ENCODE measurements at regions not wholly inside any gene's neighbourhood (a gene's known extent, or its start where the extent isn't known, plus 50 kb on each side); places are given as distances from the start of the nearest gene placed in this dataset.

DNA sequence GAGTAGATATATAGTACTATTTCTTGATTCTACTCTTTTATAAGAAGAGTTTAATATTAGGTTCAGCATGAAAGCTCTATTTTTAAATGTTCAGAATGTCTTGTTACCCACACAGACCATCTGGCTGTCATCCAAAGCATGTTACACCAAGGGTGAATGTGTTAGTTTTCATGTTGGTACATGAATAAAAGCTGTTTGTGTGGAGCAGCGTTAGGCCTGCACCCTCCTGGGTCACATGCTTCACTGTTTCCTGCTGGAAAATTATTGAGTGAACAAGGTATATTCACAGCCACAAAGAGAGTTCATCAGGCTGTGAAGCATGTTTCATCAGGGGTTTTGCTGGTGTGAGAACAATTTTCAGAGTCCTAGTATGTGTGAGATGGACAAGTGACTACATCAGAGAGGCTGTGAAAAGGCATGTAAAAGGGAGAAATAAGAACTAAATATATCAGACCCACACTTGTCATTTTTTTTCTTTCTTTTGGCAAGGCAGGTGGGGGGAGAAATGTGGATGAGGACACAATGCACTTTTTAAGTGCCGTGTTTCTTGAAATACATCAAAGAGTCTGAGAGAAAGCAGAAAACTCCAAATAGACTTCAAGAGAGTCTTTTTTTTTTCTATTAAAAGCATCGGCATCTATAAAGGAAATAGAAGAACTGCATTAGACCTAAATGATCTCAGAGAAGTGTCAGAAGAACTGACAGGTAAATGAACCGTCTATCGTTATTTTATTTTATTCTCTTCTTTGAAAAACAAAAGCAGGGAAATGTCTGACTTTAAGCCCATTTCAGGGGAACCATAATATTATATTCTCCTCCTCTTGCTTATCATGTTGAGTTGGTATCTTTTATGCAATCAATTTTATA, 2429.7 kb downstream of the PCDH7 start:
- TF ChIP-seq, protein P1, sequence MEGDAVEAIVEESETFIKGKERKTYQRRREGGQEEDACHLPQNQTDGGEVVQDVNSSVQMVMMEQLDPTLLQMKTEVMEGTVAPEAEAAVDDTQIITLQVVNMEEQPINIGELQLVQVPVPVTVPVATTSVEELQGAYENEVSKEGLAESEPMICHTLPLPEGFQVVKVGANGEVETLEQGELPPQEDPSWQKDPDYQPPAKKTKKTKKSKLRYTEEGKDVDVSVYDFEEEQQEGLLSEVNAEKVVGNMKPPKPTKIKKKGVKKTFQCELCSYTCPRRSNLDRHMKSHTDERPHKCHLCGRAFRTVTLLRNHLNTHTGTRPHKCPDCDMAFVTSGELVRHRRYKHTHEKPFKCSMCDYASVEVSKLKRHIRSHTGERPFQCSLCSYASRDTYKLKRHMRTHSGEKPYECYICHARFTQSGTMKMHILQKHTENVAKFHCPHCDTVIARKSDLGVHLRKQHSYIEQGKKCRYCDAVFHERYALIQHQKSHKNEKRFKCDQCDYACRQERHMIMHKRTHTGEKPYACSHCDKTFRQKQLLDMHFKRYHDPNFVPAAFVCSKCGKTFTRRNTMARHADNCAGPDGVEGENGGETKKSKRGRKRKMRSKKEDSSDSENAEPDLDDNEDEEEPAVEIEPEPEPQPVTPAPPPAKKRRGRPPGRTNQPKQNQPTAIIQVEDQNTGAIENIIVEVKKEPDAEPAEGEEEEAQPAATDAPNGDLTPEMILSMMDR (IDR thresholded peaks at IDR 0.05; ENCODE audit: control insufficient read depth, extremely low read depth, insufficient read depth): no peak
- DNase-seq (ENCODE audit: low read depth): no peak
- H3K4me3 ChIP-seq (ENCODE audit: low read depth, low read length): no peak overlapping the region

DNA sequence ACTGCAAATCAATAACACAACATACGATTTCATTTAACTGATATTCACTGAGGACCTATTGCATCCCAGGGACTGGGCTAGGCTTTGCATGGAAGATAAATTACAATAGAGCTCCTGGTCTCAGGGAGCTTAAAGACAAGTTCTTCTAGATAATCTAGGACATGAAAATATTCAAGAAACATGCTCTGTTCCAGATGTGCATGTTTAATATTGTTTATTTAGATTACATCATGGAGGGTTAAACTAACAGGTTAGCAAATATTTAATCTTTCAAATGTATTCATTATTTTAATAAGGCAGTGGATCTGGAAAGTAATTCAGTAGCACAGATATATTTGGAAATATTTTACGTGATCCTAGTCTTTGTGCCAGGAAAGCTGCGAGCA, 2430.3 kb downstream of the PCDH7 start:
- no peak overlapping the region for H3K4me3 ChIP-seq (ENCODE audit: low read depth, low read length)
- TF ChIP-seq, protein P1 (IDR thresholded peaks at IDR 0.05; ENCODE audit: control insufficient read depth, extremely low read depth, insufficient read depth): no peak
- DNase-seq (ENCODE audit: low read depth): no peak

DNA sequence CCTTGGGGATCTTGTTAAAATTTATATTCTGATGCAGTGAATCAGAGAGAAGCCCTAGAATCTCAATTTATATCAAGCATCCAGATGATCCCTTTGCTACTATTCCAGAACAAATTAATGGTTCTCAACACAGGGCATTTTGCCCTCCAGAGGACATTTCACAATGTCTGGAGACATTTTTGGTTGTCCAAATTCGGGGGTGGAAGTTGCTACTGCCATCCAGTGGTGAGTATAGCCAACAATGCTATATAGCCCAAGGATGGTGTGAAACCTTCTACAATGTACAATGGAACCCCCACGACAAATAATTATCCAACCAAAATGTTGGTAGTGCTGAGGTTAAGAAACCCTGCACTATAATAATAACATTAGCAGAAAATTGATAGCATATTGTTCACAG, 2440.0 kb downstream of the PCDH7 start:
- TF ChIP-seq, protein P1 (IDR thresholded peaks at IDR 0.05; ENCODE audit: control insufficient read depth, extremely low read depth, insufficient read depth): peak; percentile 15; the same call in 1 of the 2 replicates
- no peak for DNase-seq (ENCODE audit: low read depth)
- no peak overlapping the region for H3K4me3 ChIP-seq (ENCODE audit: low read depth, low read length)

DNA sequence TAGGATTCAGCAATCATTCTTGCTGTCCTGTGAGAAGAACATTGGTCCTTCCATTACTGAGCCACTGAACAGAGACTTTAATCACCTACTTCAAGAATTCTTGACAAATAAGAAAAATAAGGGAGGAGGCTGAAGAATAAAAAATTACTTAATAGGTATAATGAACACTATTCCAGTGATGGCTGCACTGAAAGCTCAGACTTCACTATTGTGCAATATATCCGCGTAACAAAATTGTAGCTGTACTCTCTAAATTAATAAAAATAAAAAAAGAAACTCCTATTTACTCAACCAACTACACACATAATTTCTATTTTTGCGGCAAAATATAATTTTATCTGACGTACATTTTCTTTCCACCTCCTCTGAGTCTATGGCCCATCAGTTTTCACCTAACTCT, 2441.0 kb downstream of the PCDH7 start:
- no peak overlapping the region for H3K4me3 ChIP-seq (ENCODE audit: low read depth, low read length)
- DNase-seq (ENCODE audit: low read depth): no peak
- TF ChIP-seq, protein P1 (IDR thresholded peaks at IDR 0.05; ENCODE audit: control insufficient read depth, extremely low read depth, insufficient read depth): no peak

DNA sequence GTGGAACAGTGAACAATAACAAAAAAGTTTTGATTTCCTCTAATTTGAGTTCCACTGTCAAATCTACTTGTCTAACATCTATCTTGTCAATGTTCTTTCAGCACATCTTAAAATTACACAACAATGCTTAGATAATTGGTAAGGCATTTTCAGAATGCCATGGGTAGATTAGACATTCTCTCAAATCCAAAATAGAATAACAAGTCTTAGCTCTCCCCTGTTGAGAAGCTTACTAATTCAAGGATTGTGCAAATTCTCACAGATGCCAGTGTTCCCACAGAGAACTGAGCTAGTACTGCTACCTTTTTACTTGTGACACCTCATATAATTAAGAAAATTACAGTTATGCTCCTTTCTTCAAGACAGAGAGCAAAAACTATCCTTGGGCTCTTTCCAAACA, 2442.0 kb downstream of the PCDH7 start:
- TF ChIP-seq, protein P1 (IDR thresholded peaks at IDR 0.05; ENCODE audit: control insufficient read depth, extremely low read depth, insufficient read depth): no peak
- DNase-seq (ENCODE audit: low read depth): no peak
- no peak overlapping the region for H3K4me3 ChIP-seq (ENCODE audit: low read depth, low read length)

DNA sequence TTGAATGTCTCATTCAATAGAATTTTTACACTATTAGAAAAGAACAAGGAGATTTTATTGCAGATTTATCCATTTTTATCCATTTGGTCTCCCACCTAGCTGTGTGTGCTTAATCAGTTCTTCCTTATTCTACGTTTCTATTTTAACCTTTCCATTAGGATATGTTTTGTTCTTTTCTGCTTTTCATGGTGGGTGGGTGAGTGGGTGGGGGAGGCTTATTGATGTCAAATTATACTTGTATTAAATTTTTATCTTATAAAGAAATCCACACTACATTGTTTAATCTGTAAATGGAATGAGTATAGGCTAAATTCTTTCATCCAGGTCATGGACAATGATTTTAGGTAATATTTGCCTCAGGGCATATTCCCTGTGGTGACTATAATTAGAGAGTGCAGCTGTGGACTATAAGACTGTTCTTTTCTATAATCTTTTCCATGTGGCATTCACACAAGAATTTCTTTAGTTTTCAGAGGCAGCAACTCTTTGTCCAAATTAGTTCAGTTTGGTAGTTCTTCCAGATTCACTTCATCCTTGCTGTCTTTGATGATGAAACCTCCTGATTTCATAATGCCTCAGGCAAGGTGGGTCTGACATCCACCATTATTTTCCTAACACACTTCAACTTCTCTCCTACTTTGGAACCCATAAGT, 2451.8 kb downstream of the PCDH7 start:
- TF ChIP-seq, protein P1 (IDR thresholded peaks at IDR 0.05; ENCODE audit: control insufficient read depth, extremely low read depth, insufficient read depth): no peak
- no peak overlapping the region for H3K4me3 ChIP-seq (ENCODE audit: low read depth, low read length)
- no peak for DNase-seq (ENCODE audit: low read depth)

All from LNCaP clone FGC (cell line).